Upper lobe of left lung (tissue), 6 donors: ENCODE measurements at regions not wholly inside any gene's neighbourhood (a gene's known extent, or its start where the extent isn't known, plus 50 kb on each side); places are given as distances from the start of the nearest gene placed in this dataset.

Source experiments
- ATAC-seq, 2 donors: fragments of 200-7000 bp; cut with Tn5 transposase; one replicate each; pipeline ENCODE4 v1.9.1; 2022; ENCODE audit warnings: mild to moderate bottlenecking in 2 of 2, moderate library complexity in 2 of 2; ENCODE audit not compliant: low FRiP score in 2 of 2
- DNase-seq, 2 donors: peaks; one replicate each; pipeline ENCODE4 v3.0.0-alpha.2; 2019 to 2020
- H3K27ac ChIP-seq, 4 donors: fragments of 200-600 bp; sonication (generic); one replicate each; pipeline ENCODE4 v1.5.1; 2016 to 2019
- H3K27me3 ChIP-seq, 4 donors: fragments of 200-600 bp; sonication (generic); one replicate each; pipeline ENCODE4 v1.5.1; 2017 to 2019
- H3K36me3 ChIP-seq, 4 donors: fragments of 200-600 bp; sonication (generic); one replicate each; pipeline ENCODE4 v1.5.1; 2016 to 2019
- H3K4me1 ChIP-seq, 4 donors: fragments of 200-600 bp; sonication (generic); one replicate each; pipeline ENCODE4 v1.5.1; 2018 to 2019
- H3K4me3 ChIP-seq, 4 donors: fragments of 200-600 bp; sonication (generic); one replicate each; pipeline ENCODE4 v1.5.1; 2017 to 2019; ENCODE audit warnings: mild to moderate bottlenecking in 2 of 4, moderate library complexity in 1 of 4
- H3K9me3 ChIP-seq, 4 donors: fragments of 200-600 bp; sonication (generic); one replicate each; pipeline ENCODE4 v1.5.1; 2018 to 2019
- CTCF ChIP-seq, 6 experiments: fragments of 450-650 bp in 4 of 6; fragments of 200-600 bp in 2 of 6; sonication (generic) in 2 of 6; IDR thresholded peaks; one replicate each; pipeline ENCODE4 v1.5.1; 2016 to 2019; ENCODE audit warnings: antibody characterized with exemption in 6 of 6
- EP300 ChIP-seq, 4 donors: sonication (generic); formaldehyde crosslinking; IDR thresholded peaks; one replicate each; pipeline ENCODE4 v1.5.1; 2017; ENCODE audit warnings: antibody characterized with exemption in 4 of 4, control low read depth in 2 of 4
- POLR2A ChIP-seq, 4 donors: fragments of 450-650 bp; IDR thresholded peaks; one replicate each; pipeline ENCODE4 v1.5.1; 2016 to 2017; ENCODE audit warnings: antibody characterized with exemption in 4 of 4, mild to moderate bottlenecking in 2 of 4
- POLR2AphosphoS5 ChIP-seq, 2 donors: sonication (generic); formaldehyde crosslinking; IDR thresholded peaks; one replicate each; pipeline ENCODE4 v1.5.1; 2017; ENCODE audit warnings: antibody characterized with exemption in 2 of 2
- WGBS, 2 donors: methylation state at CpG; one replicate each; pipeline ENCODE4 v1.1.5; 2017 to 2018; 5-methylcytosine and 5-hydroxymethylcytosine counted together
- donor health status: DM: no; HTN: no; CAD: no; lungs with moderate emphysema.
- donor health status: DM: no; HTN: yes; CAD: no; lungs with severe emphysema.

DNA sequence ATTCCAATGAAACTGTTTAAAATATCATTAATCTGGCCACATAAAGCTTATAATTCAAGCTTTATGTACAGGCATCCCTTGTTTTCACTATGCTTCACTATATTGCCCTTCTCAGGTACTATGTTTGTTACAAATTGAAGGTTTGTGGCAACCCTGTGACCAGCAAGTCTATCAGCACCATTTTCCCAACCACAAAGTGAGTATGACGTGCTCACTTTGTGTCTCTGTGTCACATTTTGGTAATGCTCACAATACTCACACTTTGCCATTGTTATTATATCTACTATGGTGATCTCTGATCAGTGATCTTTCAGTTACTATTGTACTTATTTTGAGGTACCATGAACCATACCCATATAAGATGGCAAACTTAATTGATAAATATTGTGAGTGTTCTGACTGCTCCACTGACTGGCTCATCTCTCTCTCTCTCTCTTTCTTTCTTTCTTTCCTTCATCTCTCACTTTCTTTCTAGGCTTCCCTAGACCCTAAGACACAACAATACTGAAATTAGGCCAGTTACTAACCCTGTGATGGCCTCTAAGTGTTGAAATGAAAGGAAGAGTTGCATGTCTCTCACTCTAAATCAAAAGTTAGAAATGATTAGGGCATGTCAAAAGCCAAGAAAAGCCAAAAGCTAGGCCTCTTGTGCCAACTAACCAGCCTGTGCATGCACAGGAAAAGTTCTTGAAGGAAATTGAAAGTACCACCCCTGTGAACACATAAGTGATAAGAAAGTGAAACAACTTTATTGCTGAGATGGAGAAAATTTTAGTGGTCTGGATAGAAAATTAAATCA is 227.9 kb downstream of the BCAS1 start:
- TF ChIP-seq POLR2A (IDR thresholded peaks at IDR 0.05), result no peak
- TF ChIP-seq CTCF (IDR thresholded peaks at IDR 0.05), result no peak
- no peak for TF ChIP-seq EP300 (IDR thresholded peaks at IDR 0.05)
- Histone ChIP-seq H3K27ac (peak overlapping the region in 2 of 4 donors; percentile 24 to 44), H3K9me3 (no peaks in the 10 kb centered on the region), H3K4me1 (peaks cover 11 to 21% (median 19%) of the 10 kb centered on the region in 4 donors), H3K36me3 (no peaks in the 10 kb centered on the region), H3K4me3 (no peak overlapping the region), H3K27me3 (no peaks in the 10 kb centered on the region)
- 67 to 86% methylated on average over 1 of the region's 1 CpG for WGBS, 2 donors
- ATAC-seq (no peak), DNase-seq (no peak)

- H3K4me3 ChIP-seq, result no peak overlapping the region
- H3K9me3 ChIP-seq, result no peaks in the 10 kb centered on the region
- ATAC-seq (no peak), DNase-seq (no peak)
- H3K27ac ChIP-seq, result peak overlapping the region in 1 of 4 donors; percentile 18
- H3K36me3 ChIP-seq, result no peaks in the 10 kb centered on the region
- TF ChIP-seq POLR2A (IDR thresholded peaks at IDR 0.05) (no peak), CTCF (IDR thresholded peaks at IDR 0.05) (no peak), EP300 (IDR thresholded peaks at IDR 0.05) (no peak), POLR2AphosphoS5 (IDR thresholded peaks at IDR 0.05) (no peak)
- 95 to 96% methylated on average over 2 of the region's 3 CpGs for WGBS, 2 donors
- H3K27me3 ChIP-seq, result no peaks in the 10 kb centered on the region
- H3K4me1 ChIP-seq, result peaks cover 11 to 21% (median 17%) of the 10 kb centered on the region in 4 donors
Observed at GRCh38 chr20:53841741-53842140, 228.7 kb downstream of the BCAS1 start.

- H3K4me1 ChIP-seq, result peaks cover 11 to 21% (median 14%) of the 10 kb centered on the region in 4 donors
- TF ChIP-seq CTCF (IDR thresholded peaks at IDR 0.05) (no peak), POLR2A (IDR thresholded peaks at IDR 0.05) (no peak), EP300 (IDR thresholded peaks at IDR 0.05) (no peak), POLR2AphosphoS5 (IDR thresholded peaks at IDR 0.05) (no peak)
- DNase-seq (no peak), ATAC-seq (no peak)
- no peaks in the 10 kb centered on the region for H3K36me3 ChIP-seq
- no peak overlapping the region for H3K27ac ChIP-seq
- no peaks in the 10 kb centered on the region for H3K9me3 ChIP-seq
- no peaks in the 10 kb centered on the region for H3K27me3 ChIP-seq
- no peak overlapping the region for H3K4me3 ChIP-seq
Observed at GRCh38 chr20:53840532-53840931, 229.9 kb downstream of the BCAS1 start.

DNA sequence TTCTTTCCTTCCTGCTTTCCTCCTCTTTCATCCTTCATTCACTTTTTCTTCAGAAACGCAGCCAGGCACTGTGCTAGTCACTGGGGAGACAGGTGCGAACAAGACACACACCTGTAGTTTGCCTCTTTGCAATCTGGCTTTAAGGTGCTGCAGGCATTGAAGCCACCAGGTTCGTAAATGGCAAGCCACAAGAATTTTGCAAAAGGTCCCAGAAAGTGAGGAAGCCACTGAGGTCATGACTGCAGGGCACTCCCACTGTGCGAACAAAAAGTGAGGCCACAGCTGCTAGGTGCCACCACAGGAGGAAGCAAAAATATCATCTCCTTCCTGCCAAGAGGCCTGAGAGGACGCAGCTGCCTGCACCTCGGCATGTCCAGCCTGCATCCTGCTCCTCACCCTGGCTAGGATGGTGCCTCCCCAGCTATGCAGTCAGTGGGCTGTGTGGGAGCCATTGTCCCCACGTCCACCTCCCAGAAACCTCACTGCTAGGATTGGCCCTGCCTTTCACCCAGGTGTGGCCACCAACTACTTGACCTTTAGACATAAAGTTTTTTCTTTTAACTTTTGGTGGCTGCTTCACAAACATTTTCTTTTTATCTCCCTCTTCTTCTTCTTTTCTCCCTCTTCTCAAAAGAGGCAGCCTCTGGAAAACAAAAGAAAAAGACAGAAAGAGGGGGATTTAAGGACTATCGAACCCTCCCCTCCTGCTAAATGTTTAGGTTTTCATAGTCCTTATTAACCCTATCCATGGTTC is 230.8 kb downstream of the BCAS1 start:
- Histone ChIP-seq H3K4me3 (no peak overlapping the region), H3K27me3 (no peaks in the 10 kb centered on the region), H3K27ac (peak overlapping the region; percentile 35 to 72 (median 54)), H3K9me3 (no peaks in the 10 kb centered on the region), H3K4me1 (peaks cover 11 to 21% (median 17%) of the 10 kb centered on the region in 4 donors), H3K36me3 (no peaks in the 10 kb centered on the region)
- WGBS, 2 donors, result 37 to 51% methylated on average over 8 of the region's 8 CpGs
- DNase-seq (peak; percentile 20 to 67), ATAC-seq (peak; percentile 49 to 83)
- TF ChIP-seq CTCF (IDR thresholded peaks at IDR 0.05), result no peak
- TF ChIP-seq POLR2AphosphoS5 (IDR thresholded peaks at IDR 0.05), result peak in 1 of 2 donors; percentile 59
